Karpas-422 (cell line): ENCODE measurements at regions not wholly inside any gene's neighbourhood (a gene's known extent, or its start where the extent isn't known, plus 50 kb on each side); places are given as distances from the start of the nearest gene placed in this dataset.

ENCODE experiments used
- DNase-seq: peaks from one replicate; pipeline ENCODE4 v3.0.0-alpha.2; 2015
- H2AFZ ChIP-seq: fragments of 200-600 bp; sonication (generic); 2 replicates; pipeline ENCODE4 v1.6.1; 2014; ENCODE audit warnings: antibody characterized with exemption, low read length, mixed read lengths
- H3K27ac ChIP-seq: fragments of 200-600 bp; sonication (generic); 2 replicates; pipeline ENCODE4 v1.5.1; 2014; ENCODE audit warnings: mild to moderate bottlenecking, low read length, moderate library complexity
- H3K27me3 ChIP-seq: fragments of 200-600 bp; sonication (generic); 2 replicates; pipeline ENCODE4 v1.6.1; 2014; ENCODE audit warnings: low read length, mixed read lengths
- H3K36me3 ChIP-seq: fragments of 200-600 bp; sonication (generic); 2 replicates; pipeline ENCODE4 v1.6.1; 2014; ENCODE audit warnings: low read length, mixed read lengths; ENCODE audit not compliant: insufficient read depth
- H3K4me1 ChIP-seq: fragments of 200-600 bp; sonication (generic); 2 replicates; pipeline ENCODE4 v1.6.1; 2014; ENCODE audit warnings: mild to moderate bottlenecking, low read length, mixed read lengths
- H3K4me2 ChIP-seq: fragments of 200-600 bp; sonication (generic); 2 replicates; pipeline ENCODE4 v1.6.1; 2014; ENCODE audit warnings: low read length, low read depth, mild to moderate bottlenecking; ENCODE audit not compliant: poor library complexity, severe bottlenecking
- H3K4me3 ChIP-seq: fragments of 200-600 bp; sonication (generic); 2 replicates; pipeline ENCODE4 v1.5.1; 2014; ENCODE audit warnings: mild to moderate bottlenecking, antibody characterized with exemption, low read length, mixed read lengths
- H3K79me2 ChIP-seq: fragments of 200-600 bp; sonication (generic); 2 replicates; pipeline ENCODE4 v1.6.1; 2014; ENCODE audit warnings: mild to moderate bottlenecking, low read length, mixed read lengths
- H3K9ac ChIP-seq: fragments of 200-600 bp; sonication (generic); 2 replicates; pipeline ENCODE4 v1.6.0; 2014; ENCODE audit warnings: low read length
- H3K9me2 ChIP-seq: fragments of 200-600 bp; sonication (generic), shearing (Covaris generic); replicated peaks from 2 replicates; pipeline ENCODE4 v1.6.0; 2014; ENCODE audit warnings: mild to moderate bottlenecking, low read length, moderate library complexity; ENCODE audit not compliant: insufficient read depth
- H3K9me3 ChIP-seq: fragments of 300-700, 200-600 bp; sonication (generic); 2 replicates; pipeline ENCODE4 v1.6.1; 2014; ENCODE audit warnings: low read length, mixed read lengths
- H4K20me1 ChIP-seq: fragments of 200-600 bp; sonication (generic); 2 replicates; pipeline ENCODE4 v1.6.1; 2014; ENCODE audit warnings: mild to moderate bottlenecking, antibody characterized with exemption, low read length, low read depth; ENCODE audit not compliant: insufficient read depth

DNA sequence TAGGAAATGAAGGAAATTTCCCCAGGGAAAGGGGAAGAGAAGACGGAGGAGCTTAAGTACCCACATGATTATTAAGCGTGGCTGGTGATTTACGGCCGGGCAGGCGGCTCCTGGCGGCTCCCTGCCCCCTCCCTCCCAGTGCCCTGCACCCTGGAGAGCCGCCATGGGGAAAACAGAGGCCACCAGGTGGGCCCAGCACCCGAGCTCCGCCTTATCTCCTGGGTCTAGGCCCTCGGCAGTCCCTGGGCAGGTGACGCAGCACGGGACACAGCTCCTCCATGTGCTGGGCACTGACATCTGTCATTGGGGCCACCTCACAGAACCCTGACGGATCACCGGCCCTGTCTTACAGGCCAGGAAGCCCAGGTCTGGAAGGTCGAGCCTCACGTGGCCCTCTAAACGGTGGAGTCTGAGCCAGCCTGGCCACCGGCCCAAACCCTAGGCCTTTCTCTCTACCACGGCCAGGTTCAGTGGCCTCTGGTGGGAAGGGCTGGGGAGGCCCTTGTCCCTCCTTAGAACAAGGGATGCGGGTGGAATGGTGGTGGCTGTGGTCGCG, 60.2 kb upstream of the PPARA start:
- peaks cover 49% of the 10 kb centered on the region for H3K79me2 ChIP-seq
- no peak overlapping the region for H3K9ac ChIP-seq
- 0 out of 2 replicates have a peak, but pooled peaks cover 5% of the 10 kb centered on the region for H3K36me3 ChIP-seq
- no peaks in the 10 kb centered on the region for H3K9me3 ChIP-seq
- H3K4me3 ChIP-seq: no peak overlapping the region
- H4K20me1 ChIP-seq: peaks cover 4% of the 10 kb centered on the region; the same call in 1 of the 2 replicates
- H3K27ac ChIP-seq: no peak overlapping the region
- no peaks in the 10 kb centered on the region for H3K9me2 ChIP-seq
- H3K4me1 ChIP-seq: no peaks in the 10 kb centered on the region
- DNase-seq: no peak
- no peak overlapping the region for H3K4me2 ChIP-seq
- no peaks in the 10 kb centered on the region for H3K27me3 ChIP-seq
- no peak overlapping the region for H2AFZ ChIP-seq

DNA sequence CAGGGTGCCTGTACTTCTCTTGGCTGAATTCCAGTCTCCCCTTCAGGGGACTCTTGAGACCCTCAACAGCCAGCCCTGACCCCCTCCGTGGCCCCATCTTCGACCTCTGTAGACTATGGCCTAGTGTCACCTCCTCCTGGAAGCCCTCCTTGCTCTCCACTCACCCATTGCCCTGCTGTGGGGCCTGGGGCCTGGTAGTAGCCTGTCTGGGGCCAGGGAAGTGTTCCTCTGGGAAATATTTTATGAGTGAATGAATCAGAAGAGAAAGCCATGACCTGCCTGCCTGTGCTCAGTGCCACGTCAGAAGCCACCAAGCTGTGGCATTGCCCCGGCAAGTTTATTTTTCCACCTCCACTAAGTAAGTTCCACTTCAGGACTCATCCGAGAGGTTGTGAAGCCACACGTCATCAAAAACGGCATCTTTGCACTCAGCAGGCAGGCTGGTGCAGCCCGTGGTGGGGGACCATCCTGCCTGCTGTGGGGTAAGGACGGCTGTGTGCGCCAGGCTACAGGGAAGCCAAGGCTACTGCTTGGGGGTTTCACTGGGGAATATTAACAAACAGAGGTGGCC, 59.6 kb upstream of the PPARA start:
- DNase-seq: no peak
- no peaks in the 10 kb centered on the region for H3K4me1 ChIP-seq
- no peak overlapping the region for H3K4me3 ChIP-seq
- peaks cover 44% of the 10 kb centered on the region for H3K79me2 ChIP-seq
- peaks cover 4% of the 10 kb centered on the region; the same call in 1 of the 2 replicates for H4K20me1 ChIP-seq
- H3K4me2 ChIP-seq: no peak overlapping the region
- no peak overlapping the region for H2AFZ ChIP-seq
- H3K9me2 ChIP-seq: no peaks in the 10 kb centered on the region
- H3K9me3 ChIP-seq: no peaks in the 10 kb centered on the region
- H3K27me3 ChIP-seq: no peaks in the 10 kb centered on the region
- 0 out of 2 replicates have a peak, but pooled peaks cover 5% of the 10 kb centered on the region for H3K36me3 ChIP-seq
- no peak overlapping the region for H3K9ac ChIP-seq
- no peak overlapping the region for H3K27ac ChIP-seq

DNA sequence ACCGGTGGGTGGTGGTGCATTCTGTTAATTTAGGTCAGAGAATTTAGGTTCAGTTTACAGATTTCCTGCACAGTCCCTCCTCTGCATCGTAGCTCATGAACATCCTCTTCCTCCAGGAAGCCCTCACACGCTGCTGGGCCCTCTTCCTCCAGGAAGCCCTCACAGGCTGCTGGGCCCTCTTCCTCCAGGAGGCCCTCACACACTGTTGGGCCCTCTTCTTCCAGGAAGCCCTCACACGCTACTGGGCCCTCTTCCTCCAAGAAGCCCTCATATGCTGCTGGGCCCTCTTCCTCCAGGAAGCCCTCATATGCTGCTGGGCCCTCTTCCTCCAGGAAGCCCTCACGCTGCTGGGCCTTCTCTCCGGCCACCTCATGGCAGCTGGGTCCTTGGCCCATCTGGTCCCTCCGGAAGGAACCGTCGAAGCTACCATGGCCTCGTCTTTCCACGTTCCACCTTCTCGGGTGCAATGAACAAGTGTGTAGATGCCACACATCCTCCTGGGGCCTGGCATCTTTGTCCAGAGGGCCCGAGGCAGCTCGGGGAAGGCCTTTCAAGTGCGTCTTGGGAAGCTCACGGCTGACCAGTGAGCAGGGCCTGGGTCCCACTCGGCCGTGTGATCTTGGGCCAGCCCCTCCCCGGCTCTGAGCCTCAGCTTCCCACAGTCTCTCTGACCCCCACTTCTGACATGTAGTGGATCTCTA, 58.9 kb upstream of the PPARA start:
- Histone ChIP-seq H3K9ac (no peak overlapping the region), H3K79me2 (peaks cover 43% of the 10 kb centered on the region), H3K36me3 (0 out of 2 replicates have a peak, but pooled peaks cover 5% of the 10 kb centered on the region)

DNA sequence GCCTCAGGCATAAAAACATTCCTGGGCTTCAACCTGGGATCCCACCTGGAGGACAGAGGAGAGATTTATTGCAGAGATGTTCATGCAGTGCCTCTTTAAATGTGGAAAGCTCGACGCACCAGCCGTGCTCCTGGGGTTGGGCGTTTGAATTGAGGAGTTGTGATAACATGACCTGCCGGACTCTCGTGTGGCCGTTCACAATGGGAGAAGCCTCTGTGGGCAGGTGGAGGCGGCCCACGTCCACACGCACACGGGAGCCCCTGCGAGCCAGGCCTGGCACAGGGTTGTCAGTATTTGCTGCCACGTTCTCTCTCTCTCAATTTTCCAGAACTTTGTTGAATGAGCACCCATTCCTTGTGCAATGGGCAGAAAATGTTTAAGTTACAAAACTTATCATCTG, 58.3 kb upstream of the PPARA start:
- no peaks in the 10 kb centered on the region for H3K27me3 ChIP-seq
- H3K9ac ChIP-seq: no peak overlapping the region
- H3K4me3 ChIP-seq: no peak overlapping the region
- H3K36me3 ChIP-seq: 0 out of 2 replicates have a peak, but pooled peaks cover 5% of the 10 kb centered on the region
- peaks cover 4% of the 10 kb centered on the region; the same call in 1 of the 2 replicates for H4K20me1 ChIP-seq
- H3K4me2 ChIP-seq: no peak overlapping the region
- no peak for DNase-seq
- peaks cover 38% of the 10 kb centered on the region for H3K79me2 ChIP-seq
- no peaks in the 10 kb centered on the region for H3K9me3 ChIP-seq
- no peaks in the 10 kb centered on the region for H3K9me2 ChIP-seq
- H3K4me1 ChIP-seq: no peaks in the 10 kb centered on the region
- H3K27ac ChIP-seq: no peak overlapping the region
- no peak overlapping the region for H2AFZ ChIP-seq

More for the DNA sequence above, 58.9 kb upstream of the PPARA start:
- Histone ChIP-seq H3K27me3 (no peaks in the 10 kb centered on the region), H3K27ac (no peak overlapping the region), H3K4me3 (no peak overlapping the region), H3K9me2 (no peaks in the 10 kb centered on the region), H3K4me2 (no peak overlapping the region), H4K20me1 (peaks cover 4% of the 10 kb centered on the region; the same call in 1 of the 2 replicates), H3K4me1 (no peaks in the 10 kb centered on the region), H3K9me3 (no peaks in the 10 kb centered on the region), H2AFZ (no peak overlapping the region)
- no peak for DNase-seq

DNA sequence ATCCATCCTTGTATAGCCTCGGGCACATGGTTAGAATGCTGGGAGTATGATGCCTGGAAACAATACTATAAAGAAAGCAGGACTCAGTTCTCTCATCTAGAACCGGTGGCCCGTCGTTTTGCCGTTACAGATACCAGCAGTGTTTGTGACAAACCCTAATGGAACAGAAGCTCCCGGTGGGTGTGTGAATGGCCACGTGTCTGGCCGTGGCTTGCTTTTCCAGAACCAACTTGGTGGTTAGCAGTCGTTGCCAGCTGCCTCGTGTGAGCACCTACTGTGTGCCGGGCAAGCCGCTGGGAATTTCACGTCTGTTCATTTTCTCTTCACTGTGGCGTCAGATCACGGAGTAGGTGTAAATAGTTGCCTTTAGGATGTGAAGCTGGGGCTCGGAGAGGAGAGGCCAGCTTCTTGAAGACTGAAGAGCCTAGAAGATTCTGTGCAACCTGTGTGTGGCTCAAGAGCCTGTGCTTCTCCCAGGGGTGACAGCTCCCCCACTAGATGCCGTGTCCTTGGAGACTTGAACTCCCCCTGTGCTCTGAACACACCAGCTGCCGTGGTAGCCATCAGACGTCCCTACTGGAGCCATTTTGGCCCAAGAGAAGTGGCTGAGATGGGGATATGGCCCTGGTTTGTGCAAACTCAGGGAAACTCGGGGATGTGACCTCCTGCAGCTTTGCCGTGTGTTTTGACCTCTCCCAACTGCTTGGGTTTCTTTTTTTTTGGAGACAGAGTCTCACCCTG, 57.5 kb upstream of the PPARA start:
- no peaks in the 10 kb centered on the region for H3K4me1 ChIP-seq
- H3K9me3 ChIP-seq: no peaks in the 10 kb centered on the region
- H3K27ac ChIP-seq: no peak overlapping the region
- no peak overlapping the region for H3K9ac ChIP-seq
- H3K27me3 ChIP-seq: no peaks in the 10 kb centered on the region
- H3K79me2 ChIP-seq: peaks cover 31% of the 10 kb centered on the region
- no peak overlapping the region for H3K4me2 ChIP-seq
- H2AFZ ChIP-seq: no peak overlapping the region
- H4K20me1 ChIP-seq: peaks cover 4% of the 10 kb centered on the region; the same call in 1 of the 2 replicates
- no peaks in the 10 kb centered on the region for H3K9me2 ChIP-seq
- DNase-seq: no peak
- 0 out of 2 replicates have a peak, but pooled peaks cover 5% of the 10 kb centered on the region for H3K36me3 ChIP-seq
- H3K4me3 ChIP-seq: no peak overlapping the region

DNA sequence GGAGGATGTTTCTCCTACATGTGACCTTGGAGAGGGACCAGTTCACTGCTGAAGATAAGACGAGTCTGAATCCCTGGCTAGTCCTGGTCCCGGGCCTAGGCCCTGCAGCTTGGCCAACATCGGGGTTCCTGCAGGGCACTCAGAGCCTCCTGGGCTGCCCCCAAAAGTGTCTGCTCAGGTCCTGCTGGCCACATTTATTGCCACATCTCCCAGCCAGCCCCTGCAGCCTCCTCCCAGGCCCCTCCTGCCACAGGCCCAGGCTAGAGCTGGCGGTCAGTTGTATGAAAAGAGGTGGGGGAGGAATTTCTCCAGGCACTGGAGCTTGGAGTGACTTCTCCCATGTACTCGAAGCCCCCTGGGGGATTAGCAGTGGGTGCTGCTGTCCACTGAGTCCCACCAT, 56.5 kb upstream of the PPARA start:
- Histone ChIP-seq H3K27me3 (no peaks in the 10 kb centered on the region), H2AFZ (no peak overlapping the region), H3K36me3 (0 out of 2 replicates have a peak, but pooled peaks cover 5% of the 10 kb centered on the region), H3K79me2 (peaks cover 28% of the 10 kb centered on the region), H3K27ac (no peak overlapping the region), H3K9me3 (no peaks in the 10 kb centered on the region), H3K9ac (no peak overlapping the region), H3K4me2 (no peak overlapping the region), H3K9me2 (no peaks in the 10 kb centered on the region), H4K20me1 (no peaks in the 10 kb centered on the region; the same call in 1 of the 2 replicates), H3K4me1 (no peaks in the 10 kb centered on the region), H3K4me3 (no peak overlapping the region)
- no peak for DNase-seq

DNA sequence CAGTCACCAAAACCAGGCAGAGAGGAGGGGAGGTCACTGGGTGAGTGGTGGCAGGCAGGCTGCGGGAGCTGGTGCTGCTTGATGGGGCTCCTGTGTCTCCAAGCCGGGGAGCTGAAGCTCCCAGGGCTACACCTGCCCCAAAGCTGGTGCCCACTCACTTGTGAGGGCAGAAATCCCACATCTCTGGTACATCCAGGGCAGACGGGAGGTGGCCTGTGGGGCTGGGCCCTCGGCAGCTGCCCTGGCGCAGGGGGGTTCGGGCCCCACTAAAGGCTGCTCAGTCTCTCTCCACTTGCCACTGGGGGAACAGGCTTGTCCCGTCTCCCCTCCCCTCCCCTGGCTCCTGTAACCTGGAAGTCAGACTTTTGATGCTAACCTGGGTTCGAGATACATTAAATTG, 55.6 kb upstream of the PPARA start:
- Histone ChIP-seq H4K20me1 (no peaks in the 10 kb centered on the region; the same call in 1 of the 2 replicates), H3K4me3 (no peak overlapping the region), H3K36me3 (0 out of 2 replicates have a peak, but pooled peaks cover 5% of the 10 kb centered on the region), H3K9ac (no peak overlapping the region), H3K27me3 (no peaks in the 10 kb centered on the region), H2AFZ (no peak overlapping the region), H3K4me2 (no peak overlapping the region), H3K9me2 (no peaks in the 10 kb centered on the region), H3K27ac (no peak overlapping the region), H3K9me3 (no peaks in the 10 kb centered on the region), H3K4me1 (no peaks in the 10 kb centered on the region), H3K79me2 (peaks cover 25% of the 10 kb centered on the region)
- no peak for DNase-seq

DNA sequence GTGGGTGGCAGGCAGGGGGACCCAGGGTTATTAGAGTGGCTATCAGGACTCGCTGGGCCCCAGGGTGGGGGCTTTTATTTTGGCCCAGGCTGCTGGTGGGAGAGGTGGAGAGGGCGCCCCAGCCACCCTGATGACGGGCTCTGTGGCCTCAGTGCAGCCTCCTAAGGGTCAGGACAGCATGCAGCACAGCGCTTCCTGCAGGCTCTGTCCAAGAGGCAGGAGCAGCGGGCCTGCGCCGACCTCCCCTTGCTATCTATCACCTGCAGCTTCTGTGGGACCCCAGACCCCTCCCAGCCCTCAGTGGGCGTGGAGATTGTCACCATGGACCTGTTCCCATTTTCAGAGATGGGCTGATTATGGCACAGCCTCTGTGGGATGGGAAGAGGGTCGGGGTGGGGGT, 54.3 kb upstream of the PPARA start:
- Histone ChIP-seq H3K9ac (no peak overlapping the region), H3K4me1 (no peaks in the 10 kb centered on the region), H3K9me2 (no peaks in the 10 kb centered on the region), H3K27ac (no peak overlapping the region), H2AFZ (no peak overlapping the region), H3K79me2 (peaks cover 18% of the 10 kb centered on the region), H3K4me2 (no peak overlapping the region), H3K9me3 (no peaks in the 10 kb centered on the region), H3K36me3 (no peaks in the 10 kb centered on the region), H3K4me3 (no peak overlapping the region), H4K20me1 (no peaks in the 10 kb centered on the region; the same call in 1 of the 2 replicates), H3K27me3 (no peaks in the 10 kb centered on the region)
- no peak for DNase-seq
